ENCODE measurements at regions not wholly inside any gene's neighbourhood (a gene's known extent, or its start where the extent isn't known, plus 50 kb on each side); places are given as distances from the start of the nearest gene placed in this dataset.

DNA sequence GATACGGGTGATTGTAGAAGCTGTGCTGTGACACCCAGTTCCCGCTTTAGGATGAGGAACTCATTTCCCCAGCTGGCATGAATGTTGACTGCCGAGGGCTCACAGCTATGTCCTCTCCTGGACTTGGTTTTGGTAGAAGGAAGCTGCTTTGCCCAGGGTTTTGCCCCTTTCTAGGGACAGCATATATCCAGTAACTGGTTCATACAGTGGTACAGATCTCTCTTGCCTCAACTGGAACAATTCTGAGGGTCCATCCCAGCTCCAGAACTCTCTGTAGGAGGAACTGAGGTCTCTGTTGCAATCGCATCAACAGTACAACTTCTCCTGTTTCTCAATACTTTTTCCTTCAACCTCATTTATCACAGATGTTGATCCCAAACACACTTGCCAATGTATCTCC lies 54.5 kb upstream of the FNDC3B start:
- TF ChIP-seq, protein P1, sequence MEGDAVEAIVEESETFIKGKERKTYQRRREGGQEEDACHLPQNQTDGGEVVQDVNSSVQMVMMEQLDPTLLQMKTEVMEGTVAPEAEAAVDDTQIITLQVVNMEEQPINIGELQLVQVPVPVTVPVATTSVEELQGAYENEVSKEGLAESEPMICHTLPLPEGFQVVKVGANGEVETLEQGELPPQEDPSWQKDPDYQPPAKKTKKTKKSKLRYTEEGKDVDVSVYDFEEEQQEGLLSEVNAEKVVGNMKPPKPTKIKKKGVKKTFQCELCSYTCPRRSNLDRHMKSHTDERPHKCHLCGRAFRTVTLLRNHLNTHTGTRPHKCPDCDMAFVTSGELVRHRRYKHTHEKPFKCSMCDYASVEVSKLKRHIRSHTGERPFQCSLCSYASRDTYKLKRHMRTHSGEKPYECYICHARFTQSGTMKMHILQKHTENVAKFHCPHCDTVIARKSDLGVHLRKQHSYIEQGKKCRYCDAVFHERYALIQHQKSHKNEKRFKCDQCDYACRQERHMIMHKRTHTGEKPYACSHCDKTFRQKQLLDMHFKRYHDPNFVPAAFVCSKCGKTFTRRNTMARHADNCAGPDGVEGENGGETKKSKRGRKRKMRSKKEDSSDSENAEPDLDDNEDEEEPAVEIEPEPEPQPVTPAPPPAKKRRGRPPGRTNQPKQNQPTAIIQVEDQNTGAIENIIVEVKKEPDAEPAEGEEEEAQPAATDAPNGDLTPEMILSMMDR (IDR thresholded peaks at IDR 0.05) = no peak
- no peak for TF ChIP-seq POLR2A (IDR thresholded peaks at IDR 0.05)

All from uterus (tissue), 2 donors.